NAMALWA (cell line): ENCODE measurements at regions not wholly inside any gene's neighbourhood (a gene's known extent, or its start where the extent isn't known, plus 50 kb on each side); places are given as distances from the start of the nearest gene placed in this dataset.
"Not testable (repeated sequence)": the region's sequence is repeated elsewhere in the genome, so short reads cannot be mapped to it uniquely, and the experiment has no call there.

Source experiments
- DNase-seq: peaks from one replicate; pipeline ENCODE4 v3.0.0-alpha.2; 2015; ENCODE audit warnings: low spot score

DNA sequence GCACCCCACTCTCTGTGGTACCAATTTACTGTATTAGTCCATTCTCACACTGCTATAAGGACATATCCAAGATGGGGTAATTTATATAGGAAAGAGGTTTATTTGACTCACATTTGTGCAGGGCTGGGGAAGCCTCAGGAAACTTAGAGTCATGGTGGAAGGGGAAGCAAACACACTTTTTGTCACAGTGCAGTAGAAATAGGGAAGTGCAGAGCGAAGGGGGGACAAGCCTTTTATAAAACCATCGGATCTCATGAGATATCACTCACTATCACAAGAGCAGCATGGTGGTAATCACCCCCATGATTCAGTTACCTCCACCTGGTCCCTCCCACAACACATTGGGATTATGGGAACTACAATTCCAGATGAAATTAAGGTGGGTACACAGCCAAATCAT, 766.9 kb upstream of the PCDH10 start:
- DNase-seq: no peak

- DNase-seq: no peak
Observed at GRCh38 chr4:132383571-132384199, 765.4 kb upstream of the PCDH10 start.

GRCh38 chr4:132384709-132385108, 764.4 kb upstream of the PCDH10 start:
- DNase-seq: no peak

GRCh38 chr4:132386130-132386529, 763.0 kb upstream of the PCDH10 start:
- no peak for DNase-seq

DNA sequence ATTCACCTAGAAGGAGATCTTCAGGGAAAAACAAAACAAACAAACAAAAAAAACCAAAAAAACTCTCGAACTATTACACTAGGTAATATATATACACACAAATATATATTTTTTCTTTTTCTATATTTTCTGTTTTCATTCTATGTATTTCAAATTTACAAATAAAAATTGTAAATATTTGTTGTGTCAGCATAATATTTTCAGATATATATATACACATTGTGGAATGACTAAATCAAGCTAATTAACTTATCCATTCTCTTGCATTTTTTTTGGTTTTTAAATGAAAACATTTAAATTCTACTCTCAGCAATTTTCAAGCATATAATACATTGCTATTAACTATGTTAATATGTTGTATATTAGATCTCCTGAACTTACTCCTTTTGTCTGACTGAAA, 762.0 kb upstream of the PCDH10 start:
- no peak for DNase-seq

GRCh38 chr4:132395561-132395960, 753.5 kb upstream of the PCDH10 start:
- DNase-seq: no peak

- no peak for DNase-seq
Observed at GRCh38 chr4:132396636-132397035, 752.5 kb upstream of the PCDH10 start.

DNA sequence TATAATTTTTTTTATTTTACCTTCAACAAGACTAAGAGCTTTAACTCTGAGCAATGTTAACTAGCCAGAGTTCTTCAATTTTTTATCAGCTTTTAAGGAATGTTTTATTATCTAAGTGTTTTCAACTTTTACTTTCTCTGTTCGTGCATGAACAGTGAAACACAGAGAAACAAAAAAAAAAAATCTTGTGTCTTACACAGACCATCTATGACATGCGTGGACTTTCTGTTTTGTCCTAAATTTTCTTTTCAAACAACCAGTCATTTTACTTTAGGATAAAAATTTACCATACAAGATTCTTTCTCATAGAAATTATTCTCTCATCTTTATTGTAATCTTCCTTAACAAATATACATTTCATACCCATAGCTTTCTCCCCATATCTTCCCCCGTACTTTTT, 731.9 kb upstream of the PCDH10 start:
- no peak for DNase-seq

DNA sequence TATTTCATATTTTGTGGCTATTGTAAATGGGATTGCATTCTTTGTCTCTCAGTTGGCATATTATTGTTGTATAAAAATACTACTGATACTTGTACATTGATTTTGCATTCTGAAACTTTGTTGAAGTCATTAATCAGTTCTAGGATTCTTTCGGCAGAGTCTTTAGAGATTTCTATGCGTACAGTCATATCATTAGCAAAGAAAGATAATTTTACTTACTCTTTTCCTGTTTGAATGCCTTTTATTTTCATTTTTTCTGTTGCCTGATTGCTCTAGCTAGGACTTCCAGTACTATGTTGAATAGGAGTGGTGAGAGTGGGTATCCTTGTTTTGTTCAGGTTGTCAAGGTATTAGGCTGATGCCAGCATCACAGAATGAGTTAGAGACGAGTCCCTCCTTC, 722.0 kb upstream of the PCDH10 start:
- DNase-seq: no peak

DNA sequence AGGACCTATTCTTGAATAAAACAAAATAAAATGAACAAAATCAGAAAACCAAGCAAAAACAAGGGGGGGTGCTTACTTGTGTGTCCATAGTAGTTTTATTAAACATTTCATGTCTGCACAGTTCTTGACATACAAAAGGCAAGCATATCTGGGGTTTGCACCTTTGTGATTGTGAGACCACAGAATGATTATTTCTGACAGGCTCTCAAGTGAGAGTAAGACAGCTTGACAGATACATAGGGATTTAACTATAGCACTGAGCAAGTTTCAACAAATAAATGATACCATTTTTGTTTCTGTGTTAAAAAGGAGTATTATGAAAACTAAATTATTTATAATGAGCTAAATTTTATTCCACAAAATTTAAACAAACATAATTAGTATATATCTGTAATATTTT, 712.0 kb upstream of the PCDH10 start:
- no peak for DNase-seq

- DNase-seq: no peak
Observed at GRCh38 chr4:132445386-132445785, 703.7 kb upstream of the PCDH10 start.

DNA sequence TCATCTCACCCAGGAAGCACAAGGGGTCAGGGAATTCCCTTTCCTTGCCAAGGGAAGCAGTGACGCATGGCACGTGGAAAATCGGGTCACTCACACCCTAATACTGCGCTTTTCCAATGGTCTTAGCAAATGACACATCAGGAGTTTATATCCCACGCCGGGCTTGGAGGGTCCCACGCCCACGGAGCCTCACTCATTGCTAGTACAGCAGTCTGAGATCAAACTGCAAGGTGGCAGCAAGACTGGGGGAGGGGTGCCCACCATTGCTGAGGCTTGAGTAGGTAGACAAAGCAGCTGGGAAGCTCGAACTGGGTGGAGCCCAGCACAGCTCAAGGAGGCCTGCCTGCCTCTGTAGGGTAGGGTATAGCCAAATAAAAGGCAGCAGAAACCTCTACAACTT, 691.1 kb upstream of the PCDH10 start:
- not testable (repeated sequence) for DNase-seq

- DNase-seq: no peak
Observed at GRCh38 chr4:132479543-132479942, 669.6 kb upstream of the PCDH10 start.

DNA sequence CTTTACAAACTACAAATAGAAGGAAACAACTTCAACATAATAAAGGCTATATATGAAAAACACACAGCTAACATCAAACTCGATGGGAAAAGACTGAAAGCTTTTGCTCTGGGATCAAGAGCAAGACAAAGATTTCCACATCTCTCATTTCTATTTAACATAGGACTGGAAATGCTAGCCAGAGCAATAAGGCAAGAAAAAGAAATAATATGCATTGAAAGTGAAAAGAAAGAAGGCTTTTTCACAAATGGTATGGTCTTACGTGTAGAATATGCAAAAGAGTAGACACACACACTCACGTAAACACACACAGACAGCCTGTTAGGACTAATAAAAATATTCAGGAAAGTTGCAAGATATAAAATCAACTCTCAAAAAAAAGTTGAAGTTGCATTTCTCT, 660.5 kb upstream of the PCDH10 start:
- no peak for DNase-seq

DNA sequence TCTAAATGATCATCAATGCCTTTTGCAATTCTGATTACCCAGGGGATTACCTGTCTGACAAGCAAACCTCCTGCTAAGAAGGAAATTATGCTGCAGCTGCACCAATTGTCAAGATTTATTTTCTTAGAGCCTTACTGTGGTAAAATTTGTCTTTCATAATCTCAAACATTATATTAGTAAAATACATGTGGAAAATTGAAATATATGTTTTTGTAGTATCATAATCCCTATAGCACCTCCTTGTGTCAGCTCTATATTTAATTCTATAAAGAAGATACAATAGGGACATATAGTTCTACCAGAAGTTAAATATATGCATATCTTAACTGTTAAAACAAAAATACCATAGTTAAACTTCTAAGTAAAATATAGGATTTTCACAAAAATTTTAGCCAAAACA, 655.6 kb upstream of the PCDH10 start:
- no peak for DNase-seq

DNA sequence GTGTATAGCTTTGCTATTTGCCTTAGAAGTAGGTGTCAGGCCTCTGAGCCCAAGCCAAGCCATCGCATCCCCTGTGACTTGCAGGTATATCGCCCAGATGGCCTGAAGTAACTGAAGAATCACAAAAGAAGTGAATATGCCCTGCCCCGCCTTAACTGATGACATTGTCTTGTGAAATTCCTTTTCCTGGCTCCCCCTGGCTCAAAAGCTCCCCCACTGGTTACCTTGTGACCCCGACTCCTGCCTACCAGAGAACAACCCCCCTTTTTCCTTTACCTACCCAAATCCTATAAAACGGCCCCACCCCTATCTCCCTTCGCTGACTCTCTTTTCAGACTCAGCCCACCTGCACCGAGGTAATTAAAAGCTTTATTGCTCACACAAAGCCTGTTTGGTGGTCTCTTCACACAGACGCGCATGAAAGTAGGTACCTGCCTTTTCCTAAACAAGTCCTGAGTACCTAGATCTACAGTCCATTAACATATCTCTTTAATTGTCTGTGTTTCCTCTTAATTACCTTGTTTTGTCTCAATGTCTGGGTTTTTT, 653.8 kb upstream of the PCDH10 start:
- DNase-seq: not testable (repeated sequence)

DNA sequence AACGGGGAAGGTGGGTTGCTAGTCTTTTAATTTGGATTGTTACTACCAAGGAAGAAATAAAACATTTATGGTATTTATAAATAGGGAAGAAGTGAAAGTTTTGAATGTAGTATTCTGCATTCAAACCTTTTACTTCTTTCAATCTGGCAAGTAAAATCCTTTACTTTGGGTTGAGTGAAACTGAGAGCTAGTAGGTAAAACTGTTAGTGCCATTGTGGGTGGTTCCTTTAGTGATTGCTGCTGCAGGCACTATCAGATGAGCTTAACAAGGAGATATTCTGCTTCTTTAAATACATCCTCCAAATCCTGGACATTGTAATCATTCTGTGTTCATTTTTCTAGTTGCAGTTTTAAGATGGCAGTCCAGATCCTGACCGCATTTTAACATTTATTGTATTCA, 650.9 kb upstream of the PCDH10 start:
- DNase-seq: no peak

- DNase-seq: no peak
Observed at GRCh38 chr4:132502096-132502552, 647.0 kb upstream of the PCDH10 start.

DNA sequence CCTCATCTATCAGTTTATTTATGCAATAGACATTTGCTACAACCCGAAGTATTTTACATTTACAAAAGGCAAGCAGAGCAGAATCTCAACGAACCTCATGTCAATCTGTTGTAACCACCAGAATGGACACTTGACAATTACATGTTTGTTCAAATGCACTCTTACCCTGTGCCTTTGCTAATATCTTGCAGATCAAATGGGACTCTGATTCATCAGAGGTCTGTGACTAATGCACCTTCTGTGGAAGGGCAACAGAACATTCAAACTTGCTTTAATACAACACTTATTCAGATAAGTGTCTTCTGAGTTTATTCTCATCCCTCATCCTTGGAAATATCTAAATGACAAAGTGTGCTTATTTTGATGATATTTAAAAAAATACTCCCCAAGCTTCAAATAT, 644.7 kb upstream of the PCDH10 start:
- DNase-seq: no peak

GRCh38 chr4:132506568-132506967, 642.5 kb upstream of the PCDH10 start:
- DNase-seq: no peak

DNA sequence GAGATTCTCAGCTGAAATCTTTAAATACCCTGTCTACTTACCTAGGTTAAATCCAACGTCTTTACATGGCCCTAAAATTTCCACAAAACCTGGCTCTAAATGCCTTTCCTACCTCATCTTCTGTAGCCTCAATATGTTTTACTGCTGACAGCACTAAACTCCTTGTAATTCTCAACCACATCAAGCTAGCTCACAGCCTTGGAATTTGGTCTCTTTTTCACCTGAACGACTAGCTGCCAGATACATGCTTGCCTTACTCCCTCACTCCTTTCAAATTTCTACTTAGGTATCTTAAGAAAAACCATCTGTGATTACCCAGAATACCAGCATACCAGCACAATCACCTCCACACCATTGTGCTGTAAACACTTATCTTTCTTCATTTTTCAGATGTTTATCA, 635.6 kb upstream of the PCDH10 start:
- no peak for DNase-seq

DNA sequence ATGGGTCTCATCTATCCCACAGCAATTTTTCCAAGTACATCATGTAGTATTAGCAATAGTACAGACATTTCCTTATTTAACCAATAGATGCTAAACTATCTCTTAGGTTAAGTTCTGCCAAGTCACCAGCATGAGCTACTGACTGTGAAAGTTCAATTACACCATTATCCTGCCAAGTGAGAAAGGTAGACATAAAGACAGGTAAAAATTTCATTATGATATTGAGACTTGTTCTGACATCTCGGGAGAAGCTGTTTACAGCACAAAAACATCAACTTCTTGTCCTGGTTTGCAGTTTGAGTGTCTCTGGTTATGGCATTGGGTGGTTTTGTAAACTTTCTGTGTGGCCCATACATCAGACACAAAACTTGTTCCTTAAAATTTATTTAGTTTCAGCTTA, 622.4 kb upstream of the PCDH10 start:
- DNase-seq: no peak

DNA sequence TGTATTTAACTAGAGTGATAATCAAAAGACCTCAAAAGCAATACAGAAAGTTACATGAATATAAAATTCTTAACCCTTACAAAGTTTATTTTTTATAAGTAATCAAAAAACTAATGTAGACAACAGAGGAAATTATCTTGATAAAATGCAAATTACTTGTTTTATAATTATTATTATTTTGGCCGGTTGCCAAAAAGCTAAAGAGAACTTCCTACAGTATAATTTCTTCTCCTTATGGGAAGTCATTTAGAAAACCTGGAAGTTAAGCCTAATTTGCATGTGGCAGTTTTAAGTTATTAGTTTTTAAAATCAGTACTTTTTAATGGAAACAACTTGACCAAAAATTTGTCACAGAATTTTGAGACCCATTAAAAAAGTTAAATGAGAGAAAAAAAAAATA, 621.3 kb upstream of the PCDH10 start:
- no peak for DNase-seq

DNA sequence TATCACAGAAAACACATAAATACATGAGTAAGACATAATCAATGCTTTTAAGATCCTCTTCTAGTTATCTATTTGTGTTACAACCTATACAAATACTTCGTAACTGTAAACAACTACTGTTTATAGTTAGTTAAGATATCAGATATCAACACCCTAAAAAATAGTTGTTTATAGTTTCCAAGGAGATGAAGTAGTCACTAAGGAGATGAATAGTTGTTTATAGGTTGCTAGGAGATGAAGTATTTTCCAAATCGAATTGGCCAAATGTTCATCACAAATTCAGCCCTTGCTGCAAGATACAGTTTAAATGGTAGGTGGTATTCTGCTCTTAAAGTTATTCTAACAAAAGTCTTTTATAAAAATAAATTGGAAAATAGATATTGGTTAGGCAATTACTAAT, 618.2 kb upstream of the PCDH10 start:
- peak; percentile 22 for DNase-seq
